Caco-2 (cell line): ENCODE measurements at regions not wholly inside any gene's neighbourhood (a gene's known extent, or its start where the extent isn't known, plus 50 kb on each side); places are given as distances from the start of the nearest gene placed in this dataset.

Experiments used
- BruUV-seq: library from RNA; stranded (reverse); fragments of 400-500 nt; replicated peaks from 2 replicates; lab custom pipeline; 2021; lab: Mats Ljungman, UMichigan
- CTCF ChIA-PET: fragments of 300-600 bp; sonication (Branson Sonifier 250); formaldehyde crosslinking; loops from one replicate; lab custom pipeline; 2022; ENCODE audit warnings: antibody characterized with exemption; lab: Charles Lee
- POLR2A ChIA-PET: fragments of 300-600 bp; sonication (Branson Sonifier 250); formaldehyde crosslinking; loops from one replicate; lab custom pipeline; 2022; ENCODE audit warnings: antibody characterized with exemption; lab: Charles Lee
- DNase-seq, 2 experiments: peaks; one replicate each; pipeline versions ENCODE4 v3.0.0 to v3.0.0-alpha.2; 2020 to 2022
- H3K27me3 ChIP-seq: replicated peaks from 2 replicates; pipeline ENCODE4 v1.6.0; 2011; ENCODE audit warnings: low read length; ENCODE audit not compliant: control insufficient read depth, insufficient read depth
- H3K36me3 ChIP-seq: 2 replicates; pipeline ENCODE4 v1.5.1; 2011; ENCODE audit warnings: low read length; ENCODE audit not compliant: control insufficient read depth, insufficient read depth
- H3K4me1 ChIP-seq: fragments of 250-450 bp; sonication (Bioruptor Pico); 2 replicates; pipeline ENCODE4 v1.5.1; 2020; ENCODE audit warnings: mild to moderate bottlenecking
- H3K4me3 ChIP-seq: 2 replicates; pipeline ENCODE4 v1.5.1; 2011; ENCODE audit warnings: low read depth, mild to moderate bottlenecking, control low read depth, low read length
- H3K9me3 ChIP-seq: fragments of 250-450 bp; sonication (Bioruptor Pico); 2 replicates; pipeline ENCODE4 v1.5.1; 2020; ENCODE audit warnings: mild to moderate bottlenecking, moderate library complexity
- H3K27ac Mint-ChIP-seq: one replicate; pipeline ENCODE4 v1.8.0; 2022; ENCODE audit warnings: mixed read lengths; ENCODE audit not compliant: unreplicated experiment
- H3K27me3 Mint-ChIP-seq: one replicate; pipeline ENCODE4 v1.8.0; 2022; ENCODE audit warnings: mixed read lengths; ENCODE audit not compliant: insufficient read depth, unreplicated experiment
- H3K36me3 Mint-ChIP-seq: one replicate; pipeline ENCODE4 v1.8.0; 2022; ENCODE audit warnings: mild to moderate bottlenecking, mixed read lengths; ENCODE audit not compliant: insufficient read depth, unreplicated experiment
- H3K4me1 Mint-ChIP-seq: one replicate; pipeline ENCODE4 v1.8.0; 2022; ENCODE audit warnings: low read depth, mixed read lengths; ENCODE audit not compliant: unreplicated experiment
- H3K4me3 Mint-ChIP-seq: one replicate; pipeline ENCODE4 v1.8.0; 2022; ENCODE audit warnings: mild to moderate bottlenecking, moderate library complexity, mixed read lengths; ENCODE audit not compliant: unreplicated experiment
- H3K9me3 Mint-ChIP-seq: one replicate; pipeline ENCODE4 v1.8.0; 2022; ENCODE audit warnings: mixed read lengths; ENCODE audit not compliant: unreplicated experiment
- CTCF ChIP-seq, 2 experiments: fragments of 200-600 bp in 1 of 2; IDR thresholded peaks; 1 replicate in 1 of 2; 2 replicates in 1 of 2; pipeline versions ENCODE4 v1.5.1 to v1.8.0; 2011 to 2022; ENCODE audit warnings: antibody characterized with exemption in 1 of 2, control low read depth in 1 of 2, inconsistent platforms in 1 of 2, low read depth in 1 of 2, low read length in 1 of 2, mild to moderate bottlenecking in 1 of 2, moderate library complexity in 1 of 2; ENCODE audit not compliant: insufficient read depth in 1 of 2, severe bottlenecking in 1 of 2, unreplicated experiment in 1 of 2
- intact Hi-C: fragments of 100-400 bp; cut with micrococcal nuclease; formaldehyde crosslinking; loops from one replicate; pipeline ENCODE4 v1.10.0; 2022; ENCODE audit not compliant: unreplicated experiment

GRCh38 chr22:46082633-46083032, 67.7 kb upstream of the PPARA start:
- Mint-ChIP-seq H3K4me3 (no peak overlapping the region), H3K36me3 (no peaks in the 10 kb centered on the region), H3K4me1 (peaks cover 6% of the 10 kb centered on the region), H3K9me3 (no peaks in the 10 kb centered on the region), H3K27me3 (no peaks in the 10 kb centered on the region), H3K27ac (no peak overlapping the region)
- Histone ChIP-seq H3K27me3 (no peaks in the 10 kb centered on the region), H3K4me3 (no peak overlapping the region), H3K4me1 (peaks cover 18% of the 10 kb centered on the region), H3K36me3 (no peaks in the 10 kb centered on the region), H3K9me3 (no peaks in the 10 kb centered on the region)
- CTCF ChIA-PET = no interaction called here
- POLR2A ChIA-PET = no interaction called here
- DNase-seq = no peak
- no peak for TF ChIP-seq CTCF (IDR thresholded peaks at IDR 0.05; ENCODE audit: insufficient read depth in 1 of 2, low read depth in 1 of 2, low read length in 1 of 2, severe bottlenecking in 1 of 2, unreplicated experiment in 1 of 2)
- BruUV-seq = no TSS peak
- intact Hi-C loops = no loop called here

- TF ChIP-seq CTCF (IDR thresholded peaks at IDR 0.05; ENCODE audit: insufficient read depth in 1 of 2, low read depth in 1 of 2, low read length in 1 of 2, severe bottlenecking in 1 of 2, unreplicated experiment in 1 of 2) = no peak
- ChIA-PET POLR2A (no interaction called here), CTCF (no interaction called here)
- Mint-ChIP-seq H3K9me3 (no peaks in the 10 kb centered on the region), H3K27me3 (no peaks in the 10 kb centered on the region), H3K4me3 (no peak overlapping the region), H3K4me1 (peaks cover 6% of the 10 kb centered on the region), H3K36me3 (peaks cover 3% of the 10 kb centered on the region), H3K27ac (no peak overlapping the region)
- no peaks in the 10 kb centered on the region for H3K9me3 ChIP-seq
- H3K27me3 ChIP-seq = no peaks in the 10 kb centered on the region
- peaks cover 18% of the 10 kb centered on the region for H3K4me1 ChIP-seq
- peak in 1 of 2 experiments; percentile 11 for DNase-seq
- BruUV-seq = no TSS peak
- intact Hi-C loops = no loop called here
- H3K4me3 ChIP-seq = no peak overlapping the region
- no peaks in the 10 kb centered on the region for H3K36me3 ChIP-seq
Measured at GRCh38 chr22:46083383-46084350, 66.7 kb upstream of the PPARA start.

- Histone ChIP-seq H3K9me3 (no peaks in the 10 kb centered on the region), H3K36me3 (no peaks in the 10 kb centered on the region; the same call in 1 of the 2 replicates), H3K4me3 (no peak overlapping the region), H3K27me3 (no peaks in the 10 kb centered on the region), H3K4me1 (peaks cover 18% of the 10 kb centered on the region)
- Mint-ChIP-seq H3K27ac (no peak overlapping the region), H3K4me3 (no peak overlapping the region), H3K9me3 (no peaks in the 10 kb centered on the region), H3K36me3 (peaks cover 6% of the 10 kb centered on the region), H3K4me1 (peaks cover 6% of the 10 kb centered on the region), H3K27me3 (no peaks in the 10 kb centered on the region)
- BruUV-seq = no TSS peak
- no peak for TF ChIP-seq CTCF (IDR thresholded peaks at IDR 0.05; ENCODE audit: insufficient read depth in 1 of 2, low read depth in 1 of 2, low read length in 1 of 2, severe bottlenecking in 1 of 2, unreplicated experiment in 1 of 2)
- CTCF ChIA-PET = no interaction called here
- POLR2A ChIA-PET = no interaction called here
- intact Hi-C loops = no loop called here
- no peak for DNase-seq
Measured at GRCh38 chr22:46084376-46084775, 66.0 kb upstream of the PPARA start.
